GM12891 (cell line): ENCODE measurements at regions not wholly inside any gene's neighbourhood (a gene's known extent, or its start where the extent isn't known, plus 50 kb on each side); places are given as distances from the start of the nearest gene placed in this dataset.

Experiments
- PAX5 ChIP-seq: IDR thresholded peaks from 2 replicates; pipeline ENCODE4 v1.6.1; 2011; ENCODE audit warnings: low read length, moderate library complexity, mild to moderate bottlenecking; ENCODE audit not compliant: insufficient read depth, severe bottlenecking
- POLR2A ChIP-seq: IDR thresholded peaks from 2 replicates; pipeline ENCODE4 v1.6.1; 2011; ENCODE audit warnings: low read depth, low read length, control low read depth
- POLR2AphosphoS5 ChIP-seq: IDR thresholded peaks from 2 replicates; pipeline ENCODE4 v1.6.1; 2011; ENCODE audit warnings: low read depth, low read length, control low read depth
- POU2F2 ChIP-seq: IDR thresholded peaks from 2 replicates; pipeline ENCODE4 v1.6.1; 2011; ENCODE audit warnings: low read depth, mild to moderate bottlenecking, control low read depth, low read length, moderate library complexity

GRCh38 chr18:14974088-14974487, 226.1 kb downstream of the ANKRD30B start:
- TF ChIP-seq POLR2A (no peak), POU2F2 (no peak), POLR2AphosphoS5 (no peak), PAX5 (no peak)
